ENCODE measurements at regions not wholly inside any gene's neighbourhood (a gene's known extent, or its start where the extent isn't known, plus 50 kb on each side); places are given as distances from the start of the nearest gene placed in this dataset.
"Not testable (repeated sequence)": the region's sequence is repeated elsewhere in the genome, so short reads cannot be mapped to it uniquely, and the experiment has no call there.

DNA sequence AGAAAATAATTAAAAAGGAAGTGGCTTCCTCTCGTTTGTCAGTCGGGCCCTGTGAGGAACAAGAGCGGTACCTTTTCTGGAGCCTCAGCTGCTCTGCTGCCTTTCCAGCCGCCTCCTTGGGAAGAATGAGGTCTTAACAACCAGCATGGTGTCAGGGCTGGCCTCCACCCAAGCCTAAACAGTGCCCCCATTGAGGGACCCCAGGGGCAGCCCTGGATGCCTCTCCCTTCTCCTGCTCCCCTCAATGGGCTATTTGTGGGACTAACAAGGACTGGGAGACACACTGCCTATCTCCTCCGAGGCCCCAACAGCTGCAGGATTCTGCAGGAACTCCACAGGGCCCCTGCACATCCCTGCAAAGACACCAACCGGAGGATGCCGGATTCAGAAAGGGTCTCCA is 155.4 kb upstream of the MAP3K1 start:
- DNase-seq (ENCODE audit: low read depth in 2 of 2): no peak

DNA sequence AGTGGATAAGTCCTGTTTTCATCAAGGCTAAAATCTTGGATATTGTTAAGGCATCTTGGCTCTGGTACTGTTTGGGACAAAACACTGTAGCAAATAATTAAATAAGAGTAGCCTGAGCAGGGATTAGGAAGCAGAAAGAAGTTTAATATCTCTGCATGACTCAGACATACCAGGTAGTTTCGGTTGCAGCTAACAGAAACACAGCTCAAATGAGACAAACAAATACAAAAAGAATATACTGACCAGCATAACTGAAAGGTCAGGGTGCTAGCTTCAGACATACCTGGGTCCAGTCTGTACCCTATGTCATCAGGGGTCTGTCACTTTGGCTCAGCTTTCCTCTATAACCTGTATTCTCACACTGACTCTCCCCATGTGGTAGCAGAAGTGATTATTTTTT is 156.4 kb upstream of the MAP3K1 start:
- no peak for DNase-seq (ENCODE audit: low read depth in 2 of 2)

DNA sequence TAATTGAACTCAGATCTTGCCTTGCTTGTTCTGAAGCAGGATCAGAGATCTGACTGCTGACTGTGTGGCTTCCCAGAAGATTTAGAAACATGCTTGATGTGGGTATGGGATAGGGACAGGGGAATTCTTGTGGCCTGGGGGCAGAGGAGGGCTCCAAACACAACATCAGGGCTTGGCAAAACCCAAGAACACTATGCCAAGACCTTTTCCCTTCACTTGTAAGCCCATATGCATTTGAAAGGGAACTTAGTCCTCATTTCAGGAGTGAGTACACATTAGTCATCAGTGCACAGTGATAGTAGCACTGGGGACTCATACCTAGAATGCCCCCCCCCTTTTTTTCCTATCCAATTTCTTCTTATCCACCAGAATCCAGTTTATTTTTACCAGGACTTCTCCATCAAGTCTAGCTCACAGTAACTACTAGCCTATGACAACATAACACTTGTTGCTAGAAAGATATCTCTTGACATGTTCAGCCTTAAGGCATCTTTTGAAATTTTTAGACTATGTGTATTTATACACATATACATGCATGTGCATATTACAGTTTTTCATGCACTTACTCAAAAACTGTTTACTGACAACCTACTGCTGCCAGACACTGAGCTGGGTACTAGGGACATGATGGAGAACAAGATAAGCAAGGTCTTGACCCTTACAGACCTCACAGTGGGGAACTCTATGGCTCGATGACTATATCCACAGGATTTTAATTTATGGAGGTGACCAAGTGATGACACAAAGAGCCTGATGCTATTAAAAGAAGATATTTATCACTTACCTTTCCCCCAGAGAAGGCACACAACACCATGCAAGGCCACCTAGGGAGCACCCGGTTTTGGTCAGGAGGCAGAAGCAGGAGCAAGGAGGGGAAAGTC is 158.3 kb upstream of the MAP3K1 start:
- no peak for DNase-seq (ENCODE audit: low read depth in 2 of 2)

DNA sequence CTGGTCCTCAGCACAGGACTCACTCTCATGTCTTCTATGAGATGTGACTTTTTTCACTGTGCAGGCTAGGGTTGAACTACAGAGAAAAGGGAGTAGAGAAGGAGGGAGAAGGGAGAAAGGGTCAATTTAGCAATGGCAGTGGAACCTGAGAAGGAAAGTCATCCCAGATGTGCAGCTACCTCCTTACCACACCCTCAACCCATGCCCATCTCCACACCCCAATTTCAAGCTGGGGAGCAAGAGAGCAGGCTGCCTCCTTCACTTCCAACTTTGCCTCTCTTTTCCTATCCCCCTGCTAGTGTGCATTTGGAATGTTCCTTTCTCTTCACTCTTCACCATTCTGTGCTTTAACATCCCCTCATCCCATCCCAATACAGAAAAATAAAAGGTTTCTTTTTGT is 163.5 kb upstream of the MAP3K1 start:
- no peak for DNase-seq (ENCODE audit: low read depth in 2 of 2)

DNA sequence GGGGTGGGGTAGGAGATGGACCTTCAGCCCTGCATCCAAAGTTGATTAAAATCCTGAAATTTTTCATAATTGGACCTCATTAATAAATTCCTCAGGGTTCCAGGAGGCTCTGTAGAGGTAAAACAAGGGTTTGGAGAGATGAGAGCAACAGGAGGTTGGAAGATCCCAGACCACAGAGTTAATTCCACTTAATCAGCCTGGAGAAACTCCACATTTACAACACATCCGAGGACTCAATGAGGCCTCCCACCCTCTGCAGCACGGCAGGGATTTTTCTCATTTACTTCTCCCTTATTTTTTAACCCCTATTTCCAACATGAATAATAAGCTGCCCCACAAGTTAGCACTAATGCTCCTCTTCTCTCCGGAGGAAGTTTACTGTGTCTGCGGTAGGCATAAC is 165.0 kb upstream of the MAP3K1 start:
- DNase-seq (ENCODE audit: low read depth in 2 of 2): no peak

DNA sequence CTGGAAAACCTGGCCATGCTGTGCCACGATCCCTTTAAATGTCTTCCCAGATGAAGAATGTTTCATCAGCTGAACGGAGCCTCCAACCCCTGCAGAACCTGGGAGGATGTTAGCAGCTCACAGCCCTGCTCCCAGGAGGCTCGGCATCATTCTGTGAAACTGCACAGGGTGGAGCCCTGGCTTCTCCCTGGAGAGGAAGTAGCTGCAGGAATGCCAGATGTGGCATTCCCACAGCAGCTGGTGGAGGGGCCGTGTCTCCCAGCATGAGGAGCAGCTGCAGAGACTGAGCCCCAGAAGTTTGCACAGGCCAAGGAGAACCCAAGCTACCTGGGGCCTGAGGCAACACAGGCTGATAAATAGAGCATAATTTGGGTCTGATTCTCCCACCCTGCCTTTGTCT is 165.8 kb upstream of the MAP3K1 start:
- peak; percentile 44 to 55 for DNase-seq (ENCODE audit: low read depth in 2 of 2)

DNA sequence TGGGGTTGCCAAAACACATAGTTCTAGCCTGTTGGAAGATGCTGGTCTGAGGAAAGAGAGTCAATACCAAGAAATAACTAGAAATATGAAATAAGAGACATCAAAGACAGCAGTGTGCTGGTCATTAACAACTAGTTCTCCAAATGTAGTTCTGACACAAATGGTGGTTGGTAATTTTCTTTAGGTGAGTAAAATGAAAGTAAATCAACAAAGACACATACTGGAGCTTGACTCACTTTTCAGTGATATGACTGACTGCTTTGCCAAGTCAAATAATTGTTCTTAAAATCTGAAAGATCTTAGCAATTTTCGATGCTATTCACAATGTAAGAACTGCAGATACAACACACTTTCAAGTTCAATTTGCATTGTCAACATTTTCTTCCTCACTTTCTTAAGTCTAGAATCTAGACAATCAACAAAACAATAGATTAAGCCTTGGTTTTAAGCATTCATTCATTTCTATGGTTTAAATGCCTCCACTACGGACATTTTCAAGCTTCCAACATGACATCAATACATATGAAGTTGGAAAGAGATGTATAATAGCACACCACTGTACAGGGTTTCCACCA is 166.8 kb upstream of the MAP3K1 start:
- no peak for DNase-seq (ENCODE audit: low read depth in 2 of 2)

DNA sequence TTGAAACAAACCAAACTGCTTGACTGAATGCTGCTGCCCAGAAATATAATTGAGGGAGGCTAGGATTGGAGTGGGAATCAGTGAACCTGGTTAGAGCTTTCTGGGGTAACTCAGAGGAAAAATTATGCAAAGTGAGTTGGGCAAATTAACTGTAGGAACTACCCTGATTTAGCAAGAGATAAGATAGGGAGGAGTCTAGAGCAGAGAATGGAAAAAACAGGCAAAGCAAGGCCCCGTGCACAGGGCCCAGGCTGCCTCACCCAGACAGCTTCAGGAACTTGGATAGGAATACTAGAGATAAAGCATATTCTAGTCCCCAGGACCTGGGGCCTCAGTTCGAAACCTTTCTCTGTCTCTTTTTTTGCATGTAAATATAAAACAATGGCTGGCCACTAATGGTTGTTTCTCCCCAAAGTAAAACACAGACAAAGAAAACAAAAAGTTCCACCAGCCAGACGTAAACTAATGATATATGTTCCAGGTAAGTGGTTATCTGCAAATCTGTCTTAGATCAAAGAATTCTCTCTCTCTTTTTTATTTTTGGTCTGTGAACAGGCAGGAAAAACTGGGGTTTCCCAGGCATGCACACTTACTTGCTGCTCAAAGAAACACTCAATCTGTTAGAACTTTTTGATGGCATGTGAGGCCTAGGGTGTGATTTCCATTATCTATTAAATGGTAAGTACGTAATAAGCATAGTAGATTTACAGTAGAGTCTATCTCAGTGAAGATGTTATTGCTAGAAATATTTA is 168.1 kb upstream of the MAP3K1 start:
- DNase-seq (ENCODE audit: low read depth in 2 of 2): no peak

DNA sequence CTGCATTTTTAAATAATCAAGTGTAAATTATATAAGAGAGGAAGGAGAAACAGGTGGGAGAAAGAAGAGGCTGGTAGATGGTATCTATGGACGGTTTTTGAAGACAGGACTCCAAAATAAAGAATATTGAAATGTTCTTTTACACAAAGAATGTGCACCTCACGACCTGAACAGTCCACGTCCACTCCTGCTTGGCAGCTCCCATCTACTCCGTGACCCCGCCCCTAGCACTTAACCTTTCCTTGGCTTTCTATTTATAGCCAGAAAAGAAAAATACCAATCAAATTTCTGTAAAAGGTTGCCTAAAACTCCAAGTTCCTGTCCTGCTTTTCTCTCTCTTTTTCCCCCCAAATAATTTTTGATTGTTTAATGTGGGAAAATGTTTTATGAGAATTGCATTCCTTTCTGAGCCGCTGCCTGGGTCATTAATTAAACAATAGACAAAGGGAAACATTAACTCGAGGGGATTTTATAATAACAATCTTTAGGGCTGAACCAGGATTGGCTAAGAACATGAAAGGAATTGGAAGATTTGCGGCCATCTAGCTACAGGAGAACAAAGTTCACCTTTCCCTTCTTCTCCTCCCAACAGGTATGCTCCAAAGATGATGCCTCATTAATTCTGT is 173.6 kb upstream of the MAP3K1 start:
- DNase-seq (ENCODE audit: low read depth in 2 of 2): no peak

DNA sequence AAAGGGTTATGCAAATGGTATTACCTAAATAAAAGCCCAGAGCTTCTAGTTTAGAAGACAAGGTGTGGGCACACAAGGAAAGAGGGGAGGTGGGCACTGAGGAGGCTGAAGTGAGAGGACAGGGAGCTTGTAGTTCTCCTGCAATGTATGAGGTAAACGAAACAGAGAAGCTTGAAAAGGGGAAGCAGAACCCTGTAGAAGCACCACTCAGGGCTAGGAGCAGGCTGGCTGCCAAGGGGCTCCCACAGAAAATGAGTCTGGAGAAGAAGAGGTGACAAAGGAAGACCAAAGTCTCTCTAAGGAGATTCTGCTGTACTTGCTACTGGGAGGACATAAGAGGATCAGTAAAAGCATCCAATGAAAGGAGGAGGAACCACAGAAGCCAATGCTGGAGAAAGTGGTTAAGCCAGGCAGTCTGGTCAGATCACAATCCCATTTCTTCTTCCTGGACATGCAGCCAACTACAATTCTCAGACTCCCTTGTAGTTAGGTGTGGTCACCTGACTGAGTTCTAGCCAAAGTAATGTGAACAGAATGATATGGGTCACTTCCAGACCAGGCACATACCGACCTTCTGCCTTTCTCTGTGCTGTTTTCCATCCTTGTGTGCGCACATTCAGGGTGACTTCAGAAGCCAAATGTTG is 174.5 kb upstream of the MAP3K1 start:
- DNase-seq (ENCODE audit: low read depth in 2 of 2): no peak

DNA sequence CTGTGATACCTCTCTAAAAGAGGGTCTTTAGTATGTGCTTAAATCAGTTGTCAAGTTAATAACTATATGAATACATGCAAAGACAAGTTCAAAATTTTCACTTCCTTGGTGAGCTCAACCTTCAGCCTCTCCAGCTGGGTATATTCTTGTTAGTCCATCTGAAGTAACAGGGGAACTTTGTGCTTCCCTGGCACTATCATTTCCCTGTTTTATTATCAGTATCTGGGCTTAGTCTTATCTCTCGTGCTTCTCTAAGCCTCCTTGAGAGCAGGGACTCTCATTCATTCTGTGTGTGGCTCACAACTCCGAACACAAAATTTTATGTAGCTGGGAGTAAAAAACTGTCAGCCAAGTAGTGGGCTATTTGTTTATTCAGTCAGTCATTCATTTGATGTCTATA is 175.9 kb upstream of the MAP3K1 start:
- DNase-seq (ENCODE audit: low read depth in 2 of 2): no peak

DNA sequence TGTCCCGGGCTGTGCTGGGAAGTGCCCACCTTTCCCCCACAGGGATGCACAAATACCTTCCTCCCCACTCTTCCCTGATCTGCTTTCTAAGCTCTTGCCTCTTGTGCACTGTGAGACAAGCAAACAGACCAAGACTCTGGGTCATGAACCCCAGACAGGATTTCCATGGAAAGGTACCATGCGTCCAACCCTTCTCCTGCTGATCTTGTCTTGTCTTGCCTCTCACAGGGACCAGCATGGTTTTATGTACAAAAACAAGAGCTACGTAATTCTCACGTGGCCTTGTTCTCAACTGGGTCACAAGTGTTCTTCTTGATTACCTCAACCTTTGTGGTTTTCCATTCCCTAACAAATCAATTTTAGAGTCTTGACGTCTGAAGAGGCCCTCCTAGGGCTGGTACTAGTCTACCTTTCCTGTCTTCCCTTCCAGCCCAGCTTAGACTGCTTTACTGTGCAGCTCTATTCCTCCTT is 176.5 kb upstream of the MAP3K1 start:
- DNase-seq (ENCODE audit: low read depth in 2 of 2): no peak

DNA sequence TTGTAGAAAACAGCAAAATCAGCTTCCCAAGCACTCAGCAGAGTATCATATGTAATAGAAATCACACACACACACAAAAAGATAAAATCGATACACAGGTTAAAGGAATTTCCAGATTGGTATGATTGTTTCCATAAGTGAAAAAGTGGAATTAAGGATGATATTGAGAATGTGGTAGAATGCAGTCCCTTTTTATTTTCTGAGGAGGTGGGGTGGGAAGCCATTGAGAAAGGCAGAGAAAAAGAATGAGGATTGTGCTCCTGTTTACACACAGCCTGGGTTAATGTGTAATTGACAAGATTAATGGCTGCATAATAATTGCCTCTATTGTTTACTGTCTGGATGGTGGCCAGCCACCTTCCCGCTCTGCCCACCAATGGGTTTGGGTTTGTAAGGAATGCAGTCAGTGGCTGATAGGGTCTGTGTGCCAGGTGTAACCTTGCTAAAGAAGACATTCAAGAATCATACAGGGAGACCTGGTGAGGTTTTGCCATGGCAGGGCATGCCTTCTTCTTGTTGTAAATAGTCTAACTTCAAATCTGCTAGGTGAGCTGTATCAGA is 177.2 kb upstream of the MAP3K1 start:
- DNase-seq (ENCODE audit: low read depth in 2 of 2): no peak

DNA sequence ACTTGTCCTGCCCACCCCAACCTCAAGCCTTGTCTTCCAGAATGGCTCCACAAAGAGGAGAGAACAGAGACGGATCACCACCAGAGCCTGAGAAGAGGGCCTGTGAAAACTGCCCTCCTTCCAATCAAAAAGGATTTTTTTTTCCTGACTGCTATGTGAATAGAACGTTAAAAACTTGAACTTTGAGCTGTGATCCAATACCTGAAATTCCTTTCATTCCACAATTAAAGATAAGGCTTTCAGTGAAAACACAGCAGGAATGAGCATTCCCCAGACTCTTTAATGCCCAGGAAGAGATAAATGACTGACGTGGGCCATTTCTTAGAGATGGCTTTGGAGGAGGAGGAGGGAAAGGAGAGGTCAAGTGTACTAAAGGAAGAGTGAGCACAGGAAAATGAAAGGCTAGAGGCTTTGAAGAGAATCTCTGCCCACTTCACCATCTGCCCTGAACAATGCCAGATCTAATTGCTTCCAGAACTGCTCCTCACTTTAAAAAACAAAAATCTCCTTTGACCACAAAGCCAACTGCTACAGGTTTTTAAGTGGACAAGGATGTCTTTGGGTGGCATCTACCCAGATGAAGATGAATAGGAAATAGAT is 177.9 kb upstream of the MAP3K1 start:
- DNase-seq (ENCODE audit: low read depth in 2 of 2): no peak

DNA sequence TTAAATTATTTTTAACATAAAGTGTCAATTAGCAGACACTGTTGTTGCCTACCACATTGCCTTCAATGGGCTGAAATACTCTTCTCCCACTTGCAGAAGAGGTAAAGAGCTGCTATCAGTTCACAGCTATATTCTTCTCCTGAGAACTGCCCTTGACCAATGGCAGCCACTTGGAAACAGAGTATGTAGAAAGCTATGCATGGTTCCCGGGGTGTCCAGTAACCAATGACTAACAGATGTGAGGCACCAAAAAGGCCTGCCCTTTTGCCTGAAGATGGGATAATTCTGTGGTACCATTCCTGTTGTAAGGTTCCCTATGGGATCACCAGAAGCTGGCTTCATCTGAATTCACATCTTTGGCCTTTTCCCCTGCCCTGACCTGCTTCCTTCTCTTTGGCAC is 181.4 kb upstream of the MAP3K1 start:
- no peak for DNase-seq (ENCODE audit: low read depth in 2 of 2)

DNA sequence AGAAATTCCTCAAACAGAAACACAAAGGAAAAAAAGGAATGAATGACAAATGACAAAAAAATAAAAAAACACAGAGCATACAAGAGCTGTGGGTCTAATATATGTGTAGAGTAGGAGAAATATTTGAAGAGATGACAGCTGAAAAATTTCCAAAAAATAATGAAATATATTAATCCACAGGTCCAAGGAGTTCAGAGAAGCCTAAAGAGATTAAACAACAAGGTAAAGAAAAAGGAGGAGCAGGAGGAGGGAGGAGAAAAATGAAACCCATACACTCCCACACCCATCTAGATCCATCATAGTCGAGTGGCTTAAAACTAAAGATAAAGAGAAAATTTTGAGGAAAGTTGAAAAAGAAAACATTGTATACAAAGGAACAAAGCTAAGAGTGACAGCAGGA is 182.4 kb upstream of the MAP3K1 start:
- DNase-seq (ENCODE audit: low read depth in 2 of 2): no peak

DNA sequence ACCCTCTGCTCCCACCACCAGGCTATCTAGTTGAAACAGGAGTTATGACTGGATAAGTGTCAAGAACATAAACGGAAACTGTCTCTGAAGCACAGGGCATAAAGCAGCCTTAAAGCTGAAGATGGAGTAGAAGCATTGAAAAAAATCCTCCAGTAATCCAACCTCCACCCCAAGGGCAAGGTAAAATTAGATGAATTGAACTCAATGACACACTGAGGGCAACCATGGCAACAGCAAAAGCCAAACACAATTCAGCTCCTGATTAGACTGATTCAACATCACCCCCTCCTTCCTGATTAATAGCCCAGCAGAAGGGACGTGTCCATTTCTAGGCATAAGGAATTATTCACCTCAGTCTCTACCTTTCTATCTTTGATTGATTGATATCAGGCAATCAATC is 183.2 kb upstream of the MAP3K1 start:
- DNase-seq (ENCODE audit: low read depth in 2 of 2): no peak

DNA sequence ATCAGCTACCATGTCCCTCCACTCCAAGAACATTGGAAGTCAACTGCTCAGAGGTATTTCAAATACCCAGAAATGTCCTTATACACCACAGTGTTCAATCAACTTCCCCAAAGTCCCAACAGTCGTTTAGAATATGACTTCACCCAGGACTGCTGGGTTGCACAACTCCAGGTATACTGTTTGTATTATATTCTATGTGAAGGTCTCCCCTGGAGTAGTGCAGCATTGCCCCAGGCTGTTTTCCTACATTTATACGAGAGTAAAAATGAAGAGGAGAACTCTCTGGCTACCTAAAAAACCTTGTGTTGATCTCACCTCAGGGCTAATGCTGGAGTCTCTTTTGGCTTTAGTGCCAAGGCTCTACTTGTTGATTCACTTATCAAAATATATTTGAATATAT is 183.6 kb upstream of the MAP3K1 start:
- no peak for DNase-seq (ENCODE audit: low read depth in 2 of 2)

DNA sequence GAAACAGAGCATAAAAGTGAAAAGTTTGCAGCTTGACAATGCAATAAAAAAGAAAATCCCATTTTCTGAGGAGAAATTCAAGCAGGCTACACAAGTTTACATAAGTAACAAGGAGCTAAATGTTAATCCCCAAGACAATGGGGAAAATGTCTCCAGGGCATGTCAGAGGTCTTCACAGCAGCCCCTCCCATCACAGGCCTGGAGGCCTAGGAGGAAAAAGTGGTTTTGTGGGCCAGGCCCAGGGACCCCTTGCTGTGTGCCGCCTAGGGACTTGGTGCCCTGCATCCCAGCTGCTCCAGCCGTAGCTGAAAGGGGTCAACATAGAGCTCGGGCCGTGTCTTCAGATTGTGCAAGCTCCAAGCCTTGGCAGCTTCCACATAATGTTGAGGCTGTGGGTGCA is 186.7 kb upstream of the MAP3K1 start:
- not testable (repeated sequence) for DNase-seq (ENCODE audit: low read depth in 2 of 2)

DNA sequence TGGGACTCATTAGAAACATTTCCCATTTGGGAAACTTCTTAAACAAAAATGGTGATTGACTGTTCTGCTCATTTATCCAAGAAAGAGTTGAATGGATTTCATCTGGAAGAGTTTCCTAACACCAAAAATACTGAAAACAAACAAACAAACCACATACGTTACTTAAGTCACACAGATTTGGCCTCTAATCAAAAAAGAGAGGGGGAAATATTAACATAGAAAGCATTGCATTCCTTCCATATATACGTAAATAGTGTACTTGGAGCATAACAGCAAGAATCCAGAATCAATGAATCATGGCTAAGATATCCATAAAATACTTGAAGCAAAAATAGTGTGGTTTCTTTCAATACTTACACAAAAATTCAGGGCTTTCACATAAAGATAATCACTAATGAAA is 189.8 kb upstream of the MAP3K1 start:
- DNase-seq (ENCODE audit: low read depth in 2 of 2): peak; percentile 95 to 96

DNA sequence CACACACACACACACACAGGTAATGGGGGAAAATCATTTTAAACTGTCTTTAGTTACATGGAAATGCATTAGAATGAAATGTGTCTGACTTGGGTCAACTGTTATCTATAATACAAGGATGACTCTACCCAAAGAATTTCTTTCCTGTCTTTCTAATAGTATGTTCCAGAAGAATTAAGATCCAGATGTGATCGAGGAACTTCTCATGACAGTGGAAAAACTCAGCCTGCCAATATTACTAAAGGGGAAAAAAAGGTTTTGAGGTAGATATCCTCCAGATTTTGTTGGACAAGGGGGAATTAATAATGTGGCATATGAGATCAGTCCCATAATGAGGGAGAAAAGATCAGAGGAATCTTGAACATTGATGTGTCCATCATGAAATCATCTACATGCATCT is 190.6 kb upstream of the MAP3K1 start:
- no peak for DNase-seq (ENCODE audit: low read depth in 2 of 2)
